HUES64 (cell line): ENCODE measurements at regions not wholly inside any gene's neighbourhood (a gene's known extent, or its start where the extent isn't known, plus 50 kb on each side); places are given as distances from the start of the nearest gene placed in this dataset.

Experiments
- H3K27ac ChIP-seq: 2 replicates; pipeline ENCODE4 v1.7.0; 2013; ENCODE audit warnings: low read depth, low read length, inconsistent platforms
- H3K27me3 ChIP-seq: 2 replicates; pipeline ENCODE4 v1.6.1; 2013; ENCODE audit warnings: mild to moderate bottlenecking, low read length; ENCODE audit not compliant: insufficient read depth
- H3K36me3 ChIP-seq: 2 replicates; pipeline ENCODE4 v1.6.1; 2013; ENCODE audit warnings: mild to moderate bottlenecking, low read length; ENCODE audit not compliant: insufficient read depth
- H3K4me1 ChIP-seq: 2 replicates; pipeline ENCODE4 v1.6.1; 2013; ENCODE audit warnings: mild to moderate bottlenecking, low read length, moderate library complexity; ENCODE audit not compliant: insufficient read depth
- H3K4me3 ChIP-seq: 2 replicates; pipeline ENCODE4 v1.5.1; 2013; ENCODE audit warnings: mild to moderate bottlenecking, low read length, moderate library complexity
- H3K9ac ChIP-seq: 2 replicates; pipeline ENCODE4 v1.6.1; 2013; ENCODE audit warnings: mild to moderate bottlenecking, low read depth, low read length
- H3K9me3 ChIP-seq: 2 replicates; pipeline ENCODE4 v1.6.1; 2013; ENCODE audit warnings: low read depth, low read length; ENCODE audit not compliant: insufficient read depth
- WGBS: fragments of 150-250, 120-280 bp; methylation state at CpG from one replicate; pipeline ENCODE4 v1.1.7; 2013; ENCODE audit warnings: missing lambda C conversion rate; 5-methylcytosine and 5-hydroxymethylcytosine counted together

DNA sequence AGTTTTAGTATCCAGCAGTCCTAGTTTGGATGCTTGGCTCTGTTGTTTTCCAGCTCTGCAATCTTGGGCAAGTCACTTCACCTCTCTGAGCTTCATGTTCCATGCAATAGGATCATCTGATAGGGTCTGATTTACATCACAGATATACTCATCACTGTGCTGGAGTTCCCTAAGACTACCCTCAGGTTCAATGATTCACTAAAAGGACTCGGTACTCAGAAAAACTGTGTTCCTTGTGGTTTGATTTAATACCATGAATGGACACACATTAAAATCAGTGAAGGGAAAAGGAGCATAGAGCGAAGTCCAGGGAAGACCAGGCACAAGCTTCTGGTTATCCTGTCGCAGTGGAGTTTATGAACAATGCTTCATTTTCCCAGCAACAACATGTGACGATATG lies 119.9 kb upstream of the EFNA5 start:
- Histone ChIP-seq H3K4me1 (no peaks in the 10 kb centered on the region), H3K27ac (no peak overlapping the region), H3K36me3 (no peaks in the 10 kb centered on the region), H3K4me3 (no peak overlapping the region), H3K9ac (no peak overlapping the region), H3K9me3 (no peaks in the 10 kb centered on the region), H3K27me3 (no peaks in the 10 kb centered on the region)
- WGBS, result 78% methylated on average over 4 of the region's 4 CpGs

DNA sequence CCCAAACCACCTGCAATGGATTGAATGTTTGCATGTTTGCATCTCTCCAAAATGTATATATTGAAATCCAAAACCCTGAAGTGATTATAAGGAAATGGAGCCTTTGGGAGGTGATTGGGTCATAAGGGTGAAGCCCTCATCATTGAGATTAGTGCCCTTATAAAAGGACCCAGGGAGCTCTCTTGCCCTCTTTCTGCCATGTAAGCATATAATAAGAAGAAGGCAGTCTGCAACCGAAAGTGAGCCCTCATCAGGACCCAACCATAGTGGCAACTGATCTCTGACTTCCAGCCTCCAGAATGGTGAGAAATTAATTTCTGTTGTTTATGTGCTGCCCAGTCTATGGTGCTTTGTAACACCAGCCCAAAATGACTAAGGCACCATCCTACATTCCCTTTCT lies 115.7 kb upstream of the EFNA5 start:
- 0 out of 2 replicates have a peak, but pooled peaks cover under 1% of the 10 kb centered on the region for H3K9me3 ChIP-seq
- H3K27ac ChIP-seq, result no peak overlapping the region
- no peaks in the 10 kb centered on the region for H3K36me3 ChIP-seq
- H3K9ac ChIP-seq, result no peak overlapping the region
- H3K4me3 ChIP-seq, result no peak overlapping the region
- peaks cover 2% of the 10 kb centered on the region; the same call in 1 of the 2 replicates for H3K4me1 ChIP-seq
- WGBS, result 90% methylated on average over 1 of the region's 1 CpG
- H3K27me3 ChIP-seq, result no peaks in the 10 kb centered on the region

DNA sequence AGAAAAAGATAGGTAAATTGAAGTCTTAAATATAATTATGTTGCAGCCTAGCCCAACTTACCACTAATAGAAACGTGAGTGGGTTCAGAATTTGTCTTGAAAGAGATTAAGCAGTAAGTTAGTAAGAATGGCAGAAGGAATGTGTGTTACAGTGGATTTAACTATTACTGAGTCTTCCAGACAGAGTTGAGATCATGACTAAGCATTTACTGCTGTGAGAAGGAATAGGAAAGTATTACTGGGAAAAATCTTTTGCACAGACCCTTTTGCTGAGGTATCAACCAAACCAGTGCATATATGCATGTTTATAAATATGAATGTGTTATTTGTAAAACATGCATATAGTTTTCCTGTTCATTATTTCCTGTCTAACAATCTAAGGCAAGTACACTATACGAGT lies 112.8 kb upstream of the EFNA5 start:
- Histone ChIP-seq H3K9ac (no peak overlapping the region), H3K27ac (no peak overlapping the region), H3K4me3 (no peak overlapping the region), H3K9me3 (peaks cover 6% of the 10 kb centered on the region; the same call in 1 of the 2 replicates), H3K27me3 (no peaks in the 10 kb centered on the region), H3K36me3 (no peaks in the 10 kb centered on the region), H3K4me1 (peaks cover 2% of the 10 kb centered on the region; the same call in 1 of the 2 replicates)
- 91% methylated on average over 1 of the region's 2 CpGs for WGBS

DNA sequence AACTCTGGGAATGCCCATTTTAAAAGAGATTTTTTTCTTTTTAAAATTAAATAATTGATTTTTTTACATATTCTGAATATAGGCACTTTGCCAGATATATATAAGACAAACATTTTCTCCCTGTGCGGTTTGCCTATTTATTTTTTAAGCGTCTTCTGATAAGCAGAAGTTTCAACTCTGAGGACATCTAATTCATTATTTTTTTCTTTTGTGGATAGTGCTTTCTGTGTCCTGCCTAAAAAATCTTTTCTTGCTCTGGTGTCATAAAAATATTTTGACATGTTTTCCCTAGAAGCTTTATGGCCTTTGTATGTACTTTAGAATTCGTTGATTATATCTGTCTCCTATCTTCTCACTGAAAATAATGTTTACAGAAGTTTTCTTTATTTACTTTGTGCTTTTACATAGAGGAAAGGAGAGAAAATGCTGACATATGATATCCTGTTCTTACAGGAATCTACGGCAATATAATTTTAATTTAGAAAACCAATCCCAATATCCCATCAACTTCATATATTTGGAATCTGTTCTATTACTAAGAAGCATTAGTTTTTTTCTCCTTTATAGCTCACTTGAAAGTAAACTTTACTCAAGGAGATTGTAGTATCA lies 111.9 kb upstream of the EFNA5 start:
- no peaks in the 10 kb centered on the region for H3K27me3 ChIP-seq
- H3K27ac ChIP-seq, result no peak overlapping the region
- peaks cover 6% of the 10 kb centered on the region; the same call in 1 of the 2 replicates for H3K9me3 ChIP-seq
- no peak overlapping the region for H3K4me3 ChIP-seq
- WGBS, result 70% methylated on average over 2 of the region's 4 CpGs
- peaks cover 2% of the 10 kb centered on the region; the same call in 1 of the 2 replicates for H3K4me1 ChIP-seq
- no peaks in the 10 kb centered on the region for H3K36me3 ChIP-seq
- no peak overlapping the region for H3K9ac ChIP-seq

DNA sequence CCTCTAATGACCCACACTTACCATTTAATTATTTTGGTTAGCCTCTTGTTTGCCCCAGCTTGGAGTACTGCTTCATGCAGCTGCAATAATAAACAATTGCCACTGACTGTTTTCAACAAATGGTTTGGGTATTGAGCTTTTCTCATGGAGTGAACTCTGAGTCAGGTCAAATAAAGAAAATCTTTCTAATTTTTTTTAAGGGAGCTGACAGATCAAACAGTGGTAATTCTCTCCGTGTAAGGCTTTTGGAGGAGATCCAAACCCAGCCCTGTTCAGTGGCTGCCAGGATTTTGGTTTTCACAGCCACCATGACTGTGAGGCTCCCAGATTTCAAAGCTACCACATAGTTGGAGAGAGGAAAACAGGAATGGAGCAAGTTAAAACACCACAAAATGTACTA lies 110.7 kb upstream of the EFNA5 start:
- Histone ChIP-seq H3K27me3 (no peaks in the 10 kb centered on the region), H3K9ac (no peak overlapping the region)
- 88% methylated on average over 1 of the region's 1 CpG for WGBS

DNA sequence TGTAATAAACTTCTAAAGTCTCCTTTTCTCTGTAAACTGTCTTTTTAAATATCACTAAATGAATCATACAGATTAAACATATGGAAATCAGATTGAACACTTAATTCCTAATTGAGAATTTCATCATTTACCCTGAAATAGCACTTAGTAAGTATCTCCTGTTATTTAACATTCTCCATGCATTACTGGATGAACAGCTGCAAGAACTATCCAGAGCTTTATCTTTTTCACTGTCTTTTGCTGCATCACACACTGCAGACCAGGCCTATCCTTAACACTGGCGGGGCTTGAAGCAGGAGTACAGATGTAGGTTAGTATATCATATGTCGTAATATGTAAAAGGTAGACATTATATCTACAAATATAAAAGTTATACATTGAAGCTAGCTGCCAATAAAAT lies 108.7 kb upstream of the EFNA5 start:
- no peaks in the 10 kb centered on the region for H3K36me3 ChIP-seq
- H3K4me3 ChIP-seq, result no peak overlapping the region
- peaks cover 20% of the 10 kb centered on the region for H3K4me1 ChIP-seq
- no peak overlapping the region for H3K27ac ChIP-seq
- H3K9me3 ChIP-seq, result peaks cover 6% of the 10 kb centered on the region; the same call in 1 of the 2 replicates
- H3K27me3 ChIP-seq, result no peaks in the 10 kb centered on the region
- WGBS, result no CpG with 5 or more reads among the region's 2 CpGs
- H3K9ac ChIP-seq, result no peak overlapping the region

More for the DNA sequence above, 110.7 kb upstream of the EFNA5 start:
- Histone ChIP-seq H3K4me3 (no peak overlapping the region), H3K36me3 (no peaks in the 10 kb centered on the region), H3K9me3 (peaks cover 6% of the 10 kb centered on the region; the same call in 1 of the 2 replicates), H3K27ac (no peak overlapping the region), H3K4me1 (peaks cover 13% of the 10 kb centered on the region)

DNA sequence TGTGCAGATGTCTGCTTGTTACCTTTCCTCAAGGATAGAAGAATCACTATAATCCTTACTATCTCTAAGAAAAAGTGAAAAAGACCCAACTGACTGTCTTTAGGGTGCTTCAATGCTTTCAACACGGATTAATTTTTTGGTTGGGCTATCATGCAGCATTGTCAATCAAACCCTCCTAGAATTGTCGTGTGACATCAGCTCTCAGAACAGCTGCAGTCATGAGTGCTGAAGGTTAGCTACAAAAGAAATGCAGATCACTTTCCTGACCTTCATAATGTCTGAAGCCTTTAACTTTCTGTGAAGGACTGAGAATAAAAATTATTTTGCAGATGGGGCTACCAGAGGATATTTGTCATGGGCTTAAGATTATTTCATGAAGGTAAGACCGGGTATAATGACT lies 107.9 kb upstream of the EFNA5 start:
- H3K9ac ChIP-seq, result no peak overlapping the region
- WGBS, result 85% methylated on average over 3 of the region's 3 CpGs
- H3K27ac ChIP-seq, result no peak overlapping the region
- peaks cover 6% of the 10 kb centered on the region; the same call in 1 of the 2 replicates for H3K9me3 ChIP-seq
- no peak overlapping the region for H3K4me3 ChIP-seq
- H3K36me3 ChIP-seq, result no peaks in the 10 kb centered on the region
- H3K4me1 ChIP-seq, result peaks cover 26% of the 10 kb centered on the region
- no peaks in the 10 kb centered on the region for H3K27me3 ChIP-seq

DNA sequence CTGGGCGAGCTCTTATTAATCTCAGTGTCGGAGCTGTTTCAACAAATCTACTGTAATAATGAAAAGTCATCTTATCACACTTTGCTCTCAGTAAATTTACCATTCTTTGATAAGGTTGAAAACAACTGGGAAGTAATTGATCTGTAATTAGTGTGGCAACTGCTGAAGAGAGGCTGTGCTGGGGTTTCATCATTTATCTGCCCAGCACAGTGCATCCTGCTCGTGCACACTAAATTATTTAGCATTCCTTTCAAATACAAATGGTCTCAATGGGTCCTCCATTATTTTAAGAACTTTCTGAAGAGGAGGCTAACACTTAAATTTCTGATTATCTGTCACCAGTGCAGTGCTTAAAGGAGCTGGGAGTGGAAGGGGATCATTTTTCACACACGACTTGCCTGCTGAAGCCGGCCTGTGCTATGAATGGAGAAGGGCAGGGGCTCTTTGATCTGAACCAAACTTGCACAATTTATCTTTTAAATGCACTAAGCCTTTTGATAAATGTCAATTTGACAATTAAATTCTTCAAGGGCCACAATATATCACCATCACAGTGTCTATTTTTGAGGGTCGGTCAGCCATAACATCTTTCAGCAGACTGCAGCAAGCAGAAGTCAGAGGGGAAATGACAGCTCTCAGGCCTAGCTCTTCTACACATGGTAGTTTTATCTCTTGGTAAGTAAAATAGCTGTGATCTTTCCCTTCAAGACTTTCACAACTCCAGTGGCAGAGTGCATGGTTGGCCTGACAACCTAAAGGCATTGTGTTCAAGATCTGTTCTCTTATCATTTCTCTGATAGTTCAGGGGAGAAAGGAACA lies 106.4 kb upstream of the EFNA5 start:
- 67% methylated on average over 6 of the region's 6 CpGs for WGBS
- H3K9me3 ChIP-seq, result peaks cover 6% of the 10 kb centered on the region; the same call in 1 of the 2 replicates
- H3K27ac ChIP-seq, result no peak overlapping the region
- H3K36me3 ChIP-seq, result no peaks in the 10 kb centered on the region
- no peaks in the 10 kb centered on the region for H3K27me3 ChIP-seq
- H3K4me1 ChIP-seq, result peaks cover 40% of the 10 kb centered on the region
- H3K9ac ChIP-seq, result no peak overlapping the region
- H3K4me3 ChIP-seq, result no peak overlapping the region

DNA sequence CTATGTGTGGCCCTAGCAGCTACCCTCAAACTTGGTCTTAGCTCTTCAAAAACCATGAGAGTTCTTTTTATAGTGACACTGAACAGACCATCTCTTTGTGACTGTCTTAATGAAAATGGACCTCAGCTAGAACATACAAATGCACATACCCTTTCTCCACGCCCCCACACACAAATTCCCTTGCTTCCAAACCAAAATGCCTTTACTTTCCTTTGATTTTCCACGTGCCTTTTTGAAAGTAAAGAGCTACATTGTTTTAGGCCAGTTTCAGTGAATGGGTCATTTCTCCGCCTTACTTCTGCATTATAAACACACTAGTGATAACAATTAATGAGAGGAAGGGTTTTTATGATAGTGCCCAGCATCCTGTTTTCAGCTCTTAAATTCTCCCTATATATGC lies 105.8 kb upstream of the EFNA5 start:
- Histone ChIP-seq H3K9me3 (peaks cover 6% of the 10 kb centered on the region; the same call in 1 of the 2 replicates), H3K27me3 (no peaks in the 10 kb centered on the region), H3K36me3 (no peaks in the 10 kb centered on the region), H3K4me1 (peaks cover 45% of the 10 kb centered on the region), H3K4me3 (no peak overlapping the region), H3K27ac (no peak overlapping the region), H3K9ac (no peak overlapping the region)
- WGBS, result 41% methylated on average over 2 of the region's 3 CpGs

DNA sequence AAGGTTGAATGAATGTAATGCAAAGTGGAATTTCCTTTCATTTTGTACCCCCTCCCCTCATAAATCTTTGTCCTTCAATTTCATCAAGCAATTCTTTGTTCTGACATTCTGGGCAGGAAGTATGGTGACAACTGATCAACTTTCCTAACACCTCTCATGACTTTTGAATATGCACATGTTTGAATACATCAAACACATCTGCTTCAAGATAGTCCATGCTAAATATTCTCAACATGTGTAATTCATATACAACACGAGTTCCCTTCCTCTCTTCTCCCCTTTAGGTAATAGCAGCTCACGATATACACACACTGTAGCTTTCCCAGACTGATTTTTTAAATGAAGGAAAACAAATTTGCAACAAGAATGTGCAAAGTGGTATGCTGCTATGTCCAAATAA lies 103.6 kb upstream of the EFNA5 start:
- Histone ChIP-seq H3K36me3 (no peaks in the 10 kb centered on the region), H3K4me3 (no peak overlapping the region), H3K9ac (no peak overlapping the region), H3K4me1 (peaks cover 55% of the 10 kb centered on the region), H3K27me3 (no peaks in the 10 kb centered on the region), H3K9me3 (no peaks in the 10 kb centered on the region), H3K27ac (no peak overlapping the region)
- WGBS, result 87% methylated on average over 2 of the region's 2 CpGs

DNA sequence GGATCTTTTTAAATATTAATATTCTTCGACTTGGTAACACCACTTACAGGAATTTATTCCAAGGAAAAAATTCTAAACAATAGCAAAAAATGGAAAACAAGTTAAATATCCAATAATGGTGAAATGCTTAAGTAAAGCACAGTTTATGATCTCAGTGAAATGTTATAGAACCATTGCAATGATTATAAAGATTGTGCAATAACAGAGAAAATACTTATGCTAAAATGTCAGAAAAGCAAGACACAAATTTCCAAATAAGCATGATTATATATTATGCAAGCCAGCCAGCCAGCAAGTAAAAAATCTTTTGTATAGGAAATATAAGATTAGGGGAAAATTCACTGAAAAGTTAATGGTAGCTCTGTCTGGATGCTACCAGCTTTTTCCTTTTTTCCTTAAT lies 102.7 kb upstream of the EFNA5 start:
- Histone ChIP-seq H3K36me3 (no peaks in the 10 kb centered on the region), H3K9ac (no peak overlapping the region), H3K9me3 (no peaks in the 10 kb centered on the region), H3K4me1 (peaks cover 56% of the 10 kb centered on the region), H3K27me3 (no peaks in the 10 kb centered on the region), H3K4me3 (no peak overlapping the region), H3K27ac (no peak overlapping the region)
- WGBS, result no CpG with 5 or more reads among the region's 1 CpG
